GM21529 (cell line): ENCODE measurements at regions not wholly inside any gene's neighbourhood (a gene's known extent, or its start where the extent isn't known, plus 50 kb on each side); places are given as distances from the start of the nearest gene placed in this dataset.
A peak's percentile ranks its signal among the peaks of the same experiment; 100 is the strongest.

ENCODE experiments used
- ATAC-seq: cut with Tn5 transposase; IDR thresholded peaks from one replicate; pipeline ENCODE4 v1.9.1; 2021; ENCODE audit not compliant: unreplicated experiment

DNA sequence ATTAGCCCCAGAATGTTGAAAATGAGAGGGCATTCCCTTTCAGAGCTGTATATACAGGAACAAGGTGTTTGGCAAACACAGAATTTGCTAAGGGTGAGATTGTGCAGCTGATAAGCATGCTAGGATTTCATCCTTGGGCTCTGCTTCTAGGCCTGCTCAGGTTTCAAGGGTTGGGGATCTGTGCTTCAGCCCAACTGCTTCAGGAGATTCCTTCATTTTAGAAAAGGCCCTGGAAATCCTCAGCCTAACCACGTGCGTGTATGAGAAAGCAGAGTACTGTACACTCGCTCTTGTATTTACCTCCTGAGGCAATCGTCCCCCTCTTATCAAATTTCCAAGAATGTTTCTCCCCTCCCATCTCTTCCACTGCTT is 291.6 kb upstream of the ARGLU1 start:
- ATAC-seq: no peak

DNA sequence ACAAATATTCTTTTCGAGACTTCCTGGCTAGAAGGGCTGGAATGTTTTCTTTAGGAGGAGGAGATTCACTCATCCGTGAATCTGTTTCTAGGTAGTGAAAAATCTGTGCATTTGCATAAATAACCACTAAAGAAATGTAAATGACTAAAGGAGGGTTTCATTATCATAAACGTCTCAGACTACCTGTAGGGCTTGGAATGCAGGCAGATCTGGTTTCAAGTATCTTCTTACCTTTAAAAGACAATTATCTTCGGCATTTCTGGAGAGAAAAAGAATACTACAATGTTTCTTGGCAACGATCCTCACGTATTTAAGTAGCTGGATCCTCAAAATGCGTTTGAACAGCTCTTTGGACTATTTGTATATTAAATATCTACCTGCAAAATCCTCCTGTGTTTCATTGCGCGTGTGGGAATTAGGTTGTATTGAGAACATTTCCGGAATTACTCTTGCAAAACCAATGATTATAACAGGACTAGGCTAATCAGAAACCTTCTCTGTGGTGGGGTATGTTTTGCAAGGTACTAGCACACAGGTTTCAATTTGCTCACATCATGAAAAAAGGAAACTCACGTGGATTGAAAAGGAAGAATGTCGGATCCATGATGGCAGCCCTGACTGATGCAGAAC is 291.1 kb upstream of the ARGLU1 start:
- ATAC-seq: no peak

DNA sequence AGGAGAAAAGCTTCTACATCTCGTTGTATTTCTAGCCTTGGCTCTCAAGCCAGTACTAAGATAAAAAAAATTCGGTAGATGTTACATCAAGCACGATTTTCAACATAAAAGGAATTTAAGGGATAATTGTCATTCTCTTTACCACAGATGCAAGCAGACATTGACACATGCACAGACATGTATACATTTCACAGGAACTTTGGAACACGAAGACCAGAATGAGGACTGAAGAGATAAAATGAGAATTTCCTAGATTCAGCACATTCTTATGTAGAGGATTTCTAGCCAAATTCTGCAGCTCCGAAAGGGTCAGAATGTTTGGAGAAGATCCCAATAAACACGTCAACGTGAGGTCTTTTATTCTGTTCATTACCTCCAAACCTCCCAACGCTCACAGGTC is 284.5 kb upstream of the ARGLU1 start:
- no peak for ATAC-seq

DNA sequence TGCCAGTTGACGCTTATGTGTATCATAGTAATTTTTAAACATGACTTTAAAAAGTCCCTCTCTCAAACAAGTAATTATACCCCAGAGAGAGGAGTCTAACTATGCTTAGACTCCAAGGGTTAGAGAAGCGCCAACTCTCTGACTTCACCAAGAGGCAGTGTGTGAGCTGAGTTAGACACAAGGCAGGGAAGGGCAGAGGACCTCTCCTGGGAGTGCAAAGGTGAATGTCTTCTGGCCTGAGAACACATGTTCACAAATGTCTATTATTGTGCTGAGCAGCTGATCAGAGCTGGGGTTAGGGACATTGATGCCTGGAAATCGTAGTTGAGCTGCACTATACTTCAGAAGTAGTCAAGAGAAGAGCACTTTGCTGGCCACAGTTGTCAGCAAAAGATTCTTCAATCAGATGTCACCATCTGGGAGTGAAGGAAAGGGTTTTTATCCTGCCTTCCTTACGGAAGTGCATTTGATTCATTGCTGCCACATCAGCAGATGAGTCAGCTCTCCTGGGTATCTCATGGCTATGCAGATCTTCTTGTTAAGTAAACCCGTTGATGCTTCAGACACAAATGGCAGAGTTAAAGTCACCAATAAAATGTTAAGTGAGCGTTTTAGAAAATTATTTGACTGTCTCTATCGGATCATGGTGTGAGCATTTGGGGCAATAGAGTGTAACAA is 283.2 kb upstream of the ARGLU1 start:
- ATAC-seq: no peak

DNA sequence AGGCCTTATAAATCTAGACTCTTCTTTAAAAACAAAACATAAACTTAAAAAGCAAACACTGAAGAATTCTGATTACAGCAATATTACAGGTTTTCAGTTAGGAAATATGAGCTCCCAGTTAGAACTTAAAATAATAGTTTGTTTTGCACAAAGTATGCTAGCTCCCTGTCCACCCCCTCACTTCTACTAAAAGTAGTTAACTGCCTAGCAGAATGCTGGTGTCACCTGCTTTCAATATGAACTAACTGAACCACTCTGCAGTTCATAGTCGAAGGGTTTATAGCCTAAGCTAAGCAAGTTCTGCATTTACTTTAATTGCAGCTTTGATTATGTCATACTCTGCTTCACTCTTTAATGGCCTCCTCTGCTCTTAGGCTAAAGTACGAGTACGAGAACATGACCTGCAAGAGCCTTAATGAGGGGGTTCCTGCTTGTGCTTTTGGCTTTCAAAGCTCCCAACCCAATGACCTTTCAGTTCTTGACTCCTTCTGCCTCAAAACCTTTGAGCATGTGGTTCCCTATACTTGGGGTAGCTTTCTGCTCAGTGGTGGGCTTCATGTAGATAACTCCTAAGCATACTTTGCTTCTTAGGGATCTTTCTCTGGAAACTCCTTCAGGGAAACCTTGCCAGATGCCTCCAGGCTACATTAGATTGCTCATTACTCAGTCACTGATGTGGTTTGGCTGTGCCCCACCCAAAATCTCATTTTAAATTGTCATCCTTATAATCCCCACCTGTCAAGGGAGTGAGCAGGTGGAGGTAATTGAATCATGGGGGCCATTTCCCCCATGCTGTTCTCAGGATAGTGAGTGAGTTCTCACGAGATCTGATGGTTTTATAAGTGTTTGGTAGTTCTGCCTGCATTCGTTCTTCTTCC is 278.9 kb upstream of the ARGLU1 start:
- no peak for ATAC-seq

DNA sequence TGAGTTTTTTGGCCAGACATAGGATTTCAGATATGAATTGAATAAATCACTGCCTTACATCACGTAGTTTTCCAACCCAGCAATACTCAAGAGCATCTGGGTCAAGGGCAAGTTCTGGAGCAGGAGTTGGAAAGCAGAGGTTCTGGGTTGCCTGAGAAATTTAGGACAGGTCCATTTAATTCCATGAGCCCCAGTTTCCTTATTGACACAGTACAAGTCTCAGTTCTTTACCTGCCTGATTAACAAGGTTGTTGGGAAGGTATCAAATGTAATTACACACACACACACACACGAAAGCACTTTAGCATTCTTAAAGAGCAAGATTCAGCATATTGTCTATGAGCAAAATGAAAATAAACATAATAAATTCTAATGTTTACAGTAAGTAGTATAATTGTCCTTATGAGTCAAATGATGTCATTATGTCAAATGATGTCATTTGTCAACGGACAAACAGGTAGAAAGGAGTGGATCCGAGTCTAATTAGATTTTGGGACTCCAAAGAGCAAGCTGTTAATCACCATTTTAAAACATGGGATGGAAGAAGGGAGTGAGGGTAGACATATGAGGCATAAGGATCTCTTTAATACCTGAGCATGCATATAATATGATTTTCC is 268.4 kb upstream of the ARGLU1 start:
- ATAC-seq: no peak

DNA sequence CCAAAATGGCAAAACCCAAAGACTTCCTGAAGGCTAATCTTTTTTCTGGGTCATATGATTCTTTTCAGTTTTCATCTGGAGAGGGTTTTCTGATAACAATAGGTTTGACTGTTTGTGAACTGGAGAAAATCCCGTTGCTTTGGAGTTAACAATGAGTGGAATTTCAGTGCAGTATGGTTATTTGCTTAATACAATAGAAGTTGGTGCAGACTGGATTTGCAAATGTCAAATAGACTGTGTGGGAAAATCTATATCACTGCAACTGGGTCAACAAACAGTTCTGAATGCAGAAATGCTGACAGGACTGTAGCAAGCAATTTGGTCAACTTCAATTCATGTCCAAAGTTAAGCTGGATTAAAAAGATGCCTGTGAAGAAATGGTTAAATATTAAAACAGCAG is 267.5 kb upstream of the ARGLU1 start:
- ATAC-seq: no peak

DNA sequence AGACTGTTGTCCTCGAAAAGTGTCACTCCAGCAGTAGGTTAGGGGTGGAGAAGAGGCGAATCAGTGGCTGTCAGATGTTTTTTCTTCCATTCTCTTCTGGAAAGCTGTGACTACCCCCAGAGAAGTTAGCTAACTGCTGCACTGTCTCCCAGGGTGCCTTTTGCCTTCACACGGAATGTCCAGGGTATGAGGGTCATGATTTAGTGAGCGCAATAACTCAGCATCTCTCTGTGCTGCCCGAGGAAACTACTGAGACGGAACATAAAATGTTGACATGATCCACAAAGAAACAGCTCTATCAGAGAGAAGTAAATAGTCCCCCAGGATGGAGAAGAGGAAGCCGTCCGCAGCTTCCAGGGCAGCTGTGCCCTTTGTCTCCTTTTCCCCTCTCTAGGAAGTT is 254.0 kb upstream of the ARGLU1 start:
- no peak for ATAC-seq

DNA sequence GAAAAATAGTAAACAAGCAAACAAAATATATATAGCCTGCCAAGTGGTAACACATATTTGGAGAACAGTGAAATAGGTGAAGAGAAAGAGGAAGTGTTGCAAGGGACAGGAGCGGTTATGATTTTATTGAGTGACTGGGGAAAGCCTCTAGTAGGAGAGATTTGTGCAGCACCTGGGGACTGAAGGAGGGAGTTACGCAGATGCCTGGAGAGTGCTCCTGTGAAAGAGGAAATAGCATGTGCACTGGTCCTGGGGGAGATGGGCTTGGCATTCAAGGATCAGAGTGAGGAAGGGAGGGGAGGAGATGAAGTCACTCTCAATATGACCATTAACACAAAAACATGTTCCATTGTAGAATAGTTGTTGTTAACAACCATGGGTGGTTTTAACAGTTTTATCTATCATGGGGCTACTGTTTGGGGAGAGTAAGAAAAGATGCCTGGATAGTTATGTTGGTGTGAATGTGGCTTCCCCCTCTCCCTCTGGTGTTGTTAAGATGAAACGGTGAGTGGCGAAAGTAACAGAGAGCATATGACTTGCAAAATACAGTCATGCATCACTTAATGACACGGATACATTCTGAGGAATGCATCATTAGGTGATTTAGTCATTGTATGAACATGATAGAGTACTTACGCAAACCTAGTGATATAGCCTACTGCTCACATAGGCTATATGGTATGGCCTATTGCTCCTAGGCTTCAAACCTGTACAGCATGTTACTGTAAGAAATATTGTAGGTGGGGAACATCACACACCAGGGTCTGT is 251.7 kb upstream of the ARGLU1 start:
- no peak for ATAC-seq

DNA sequence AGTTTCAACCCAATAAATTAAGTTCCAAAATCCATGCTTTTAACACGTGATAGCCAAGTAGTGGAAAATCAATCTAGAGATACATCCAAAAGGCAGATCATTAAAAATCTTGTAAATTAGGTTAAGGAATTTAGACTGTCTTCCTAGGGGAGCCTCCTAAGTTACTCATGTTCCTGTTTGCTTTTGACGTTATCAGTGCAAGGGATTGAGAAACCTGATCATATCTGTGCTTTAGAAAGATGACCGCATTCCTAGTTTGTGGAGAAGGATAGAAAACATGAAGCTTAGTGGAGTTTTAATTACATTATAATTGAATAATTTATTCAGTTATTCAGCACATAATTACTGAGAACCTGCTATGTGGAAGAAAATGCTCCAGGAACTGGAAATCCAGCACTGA is 251.0 kb upstream of the ARGLU1 start:
- ATAC-seq: no peak

DNA sequence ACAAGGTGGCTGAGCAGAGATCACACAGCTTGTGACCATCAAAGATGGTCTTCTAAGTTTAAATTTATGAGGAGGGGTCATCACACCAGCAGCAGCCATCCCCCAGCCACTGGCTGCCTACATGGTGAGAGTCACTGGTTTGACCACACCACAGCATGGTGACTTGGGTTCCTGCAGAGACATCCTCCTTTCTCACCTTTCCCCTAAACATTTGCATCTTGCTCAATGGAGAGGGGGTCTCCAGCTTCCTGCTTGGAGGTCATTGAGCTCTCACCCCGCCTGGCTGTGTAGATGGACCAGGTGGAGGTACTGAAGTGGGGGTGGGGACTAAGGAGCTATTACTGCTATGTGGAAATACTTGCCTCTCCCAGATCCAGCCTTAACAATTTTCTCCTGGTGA is 247.6 kb upstream of the ARGLU1 start:
- ATAC-seq: no peak

DNA sequence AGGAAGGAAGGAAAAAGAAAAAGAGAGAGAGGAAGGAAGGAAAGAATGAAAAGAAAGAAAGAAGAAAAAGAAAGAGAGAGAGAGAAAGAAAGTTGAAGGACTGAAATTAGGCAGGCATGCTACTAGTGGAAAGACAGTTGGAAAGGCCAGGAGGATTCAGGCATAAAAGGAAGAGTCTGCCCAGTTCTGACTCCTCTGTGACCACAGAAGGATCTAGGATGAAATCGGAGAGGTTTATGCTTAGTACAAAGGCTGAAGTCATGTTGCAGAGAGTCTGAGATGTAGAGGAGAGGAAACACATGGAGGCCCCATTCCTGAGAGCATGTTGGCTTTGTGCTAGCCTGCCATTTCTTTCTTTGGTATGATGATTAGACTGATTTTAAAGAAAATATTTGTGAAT is 246.5 kb upstream of the ARGLU1 start:
- ATAC-seq: no peak

DNA sequence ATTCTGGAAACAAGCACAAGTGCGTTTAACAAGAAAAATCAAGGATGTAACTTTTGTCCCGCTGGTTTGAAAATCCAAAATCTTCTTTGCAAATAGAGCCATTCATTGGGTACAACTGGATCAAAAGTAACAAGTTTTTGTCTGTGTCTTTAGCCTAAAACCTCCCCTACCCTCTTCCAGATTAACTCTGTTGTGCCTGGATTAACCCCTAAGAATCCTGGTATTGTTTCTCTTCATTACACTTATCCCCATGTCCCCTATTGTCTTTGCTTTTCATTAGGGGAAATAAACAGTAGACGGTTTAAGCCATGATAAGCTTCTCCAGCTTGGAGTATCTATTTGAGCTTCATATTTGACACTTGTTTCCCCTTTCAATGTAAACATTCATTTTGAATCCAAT is 242.1 kb upstream of the ARGLU1 start:
- ATAC-seq: no peak

DNA sequence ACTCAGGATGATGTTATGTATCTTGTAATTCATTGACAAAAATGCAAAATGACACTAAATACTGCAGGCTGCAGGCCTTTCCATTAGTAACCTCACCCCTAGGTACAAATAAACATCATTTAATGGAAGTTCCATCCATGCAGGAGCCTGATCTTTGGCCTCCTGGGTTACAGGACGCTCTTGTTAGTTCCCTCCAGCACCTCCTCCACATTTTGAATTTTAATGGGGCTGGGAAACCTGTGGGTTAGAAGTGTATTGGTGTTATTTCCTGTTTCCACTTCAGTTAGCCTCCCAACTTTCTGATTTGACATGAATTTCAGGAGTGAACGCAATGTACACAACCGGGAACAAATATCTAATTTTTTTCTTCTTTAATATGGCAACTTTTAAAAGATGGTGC is 237.1 kb upstream of the ARGLU1 start:
- no peak for ATAC-seq

DNA sequence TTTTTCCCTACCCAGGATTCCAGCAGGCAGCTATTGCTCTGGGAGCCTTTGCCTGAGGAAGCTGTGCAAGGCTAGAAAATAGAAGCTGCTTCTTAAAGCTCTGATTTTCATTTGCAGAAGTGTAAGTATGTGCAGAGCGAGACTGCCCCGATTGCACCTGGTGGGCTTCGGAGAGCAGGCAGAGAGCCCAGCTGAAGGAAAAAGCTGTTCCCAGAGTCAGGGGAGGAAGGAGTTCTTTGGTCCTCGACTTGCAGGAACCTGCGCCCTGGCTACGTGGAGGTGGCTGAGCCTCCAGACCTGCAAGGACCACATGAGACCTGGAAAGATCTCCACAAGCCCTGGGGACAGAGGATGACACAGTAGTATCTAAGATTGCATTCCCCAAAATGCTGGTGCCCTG is 235.0 kb upstream of the ARGLU1 start:
- no peak for ATAC-seq

DNA sequence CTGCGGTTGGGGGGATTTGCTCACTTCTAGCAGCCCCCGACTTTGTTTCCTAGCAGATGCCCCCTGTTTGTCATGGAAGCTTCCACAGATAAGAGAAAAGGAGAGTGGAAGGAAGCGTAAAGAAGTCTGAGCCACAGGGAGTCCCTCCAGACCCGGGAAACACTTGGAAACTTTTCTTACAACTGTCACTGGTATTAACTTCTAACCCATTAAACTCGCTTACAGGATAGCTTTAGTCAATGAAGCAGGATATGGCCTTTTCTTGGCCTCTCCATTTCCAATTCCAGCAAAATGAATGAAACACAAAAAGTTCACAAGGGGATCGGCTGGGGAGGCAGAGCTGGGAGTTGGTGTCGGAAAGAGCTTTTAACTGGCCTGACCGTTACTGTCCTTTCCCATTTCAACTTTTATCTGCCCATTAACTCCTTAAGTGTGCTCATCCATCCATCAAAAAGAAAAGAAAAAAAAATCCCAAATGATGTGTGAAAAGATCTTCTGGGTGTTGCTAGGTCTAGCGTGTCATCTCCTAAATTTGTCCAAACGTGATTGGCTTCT is 231.9 kb upstream of the ARGLU1 start:
- ATAC-seq: no peak

DNA sequence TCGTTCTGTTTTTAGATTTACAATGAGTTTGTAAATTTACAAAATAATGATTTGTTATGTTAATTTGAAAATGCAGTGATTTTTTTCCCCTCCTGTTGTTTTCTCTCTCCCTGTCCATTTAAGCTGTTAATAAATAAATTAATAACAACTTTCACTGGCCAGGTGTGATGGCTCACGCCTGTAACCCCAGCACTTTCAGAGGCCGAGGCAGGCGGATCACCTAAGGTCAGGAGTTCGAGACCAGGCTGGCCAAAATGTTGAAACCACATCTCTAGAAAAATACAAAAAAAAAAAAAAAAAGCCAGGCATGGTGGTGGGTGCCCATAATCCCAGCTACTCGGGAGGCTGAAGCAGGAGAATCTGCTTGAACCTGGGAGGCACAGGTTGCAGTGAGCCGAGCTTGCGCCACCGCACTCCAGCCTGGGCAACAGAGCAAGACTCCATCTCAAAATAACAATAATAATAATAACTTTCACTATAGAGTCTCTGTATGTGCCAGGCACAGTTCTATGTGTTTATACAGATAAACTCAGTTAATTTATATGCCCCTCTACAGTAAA is 229.2 kb upstream of the ARGLU1 start:
- ATAC-seq: no peak

DNA sequence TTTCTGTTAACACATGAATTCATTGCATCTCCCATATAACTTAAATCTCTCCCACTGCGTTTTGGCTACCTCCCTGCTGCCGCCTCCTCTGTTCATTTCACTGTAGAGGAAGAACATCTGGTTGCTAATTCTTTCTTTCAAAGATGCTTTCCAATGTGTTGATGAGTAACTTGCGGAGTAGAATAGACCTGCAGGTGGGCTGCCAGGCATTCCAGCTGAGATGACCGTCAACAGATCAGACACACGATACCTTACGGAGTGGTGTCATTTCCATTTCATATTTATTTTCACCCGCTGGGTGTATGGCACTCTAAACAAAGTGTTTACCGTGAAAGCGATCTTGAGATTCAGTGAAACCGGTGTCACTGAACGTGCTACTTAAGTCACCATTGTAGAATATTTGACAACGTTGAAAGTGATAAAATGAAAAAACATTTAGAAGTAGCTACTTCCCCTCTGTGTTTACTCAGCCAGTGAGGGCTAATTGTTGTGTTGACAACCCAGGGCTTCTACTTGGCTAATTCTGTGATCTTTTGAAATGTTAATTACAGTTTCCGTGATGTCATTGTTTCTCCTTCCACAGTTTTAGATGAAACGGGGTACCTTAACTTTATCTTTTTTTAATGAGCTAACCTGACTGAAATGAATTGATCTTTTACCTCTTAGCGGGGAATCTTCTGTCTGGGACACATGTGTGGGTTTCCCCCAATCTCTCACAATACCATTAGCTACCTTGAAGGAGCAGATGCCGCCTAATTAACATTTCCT is 228.5 kb upstream of the ARGLU1 start:
- ATAC-seq: peak; percentile 51

DNA sequence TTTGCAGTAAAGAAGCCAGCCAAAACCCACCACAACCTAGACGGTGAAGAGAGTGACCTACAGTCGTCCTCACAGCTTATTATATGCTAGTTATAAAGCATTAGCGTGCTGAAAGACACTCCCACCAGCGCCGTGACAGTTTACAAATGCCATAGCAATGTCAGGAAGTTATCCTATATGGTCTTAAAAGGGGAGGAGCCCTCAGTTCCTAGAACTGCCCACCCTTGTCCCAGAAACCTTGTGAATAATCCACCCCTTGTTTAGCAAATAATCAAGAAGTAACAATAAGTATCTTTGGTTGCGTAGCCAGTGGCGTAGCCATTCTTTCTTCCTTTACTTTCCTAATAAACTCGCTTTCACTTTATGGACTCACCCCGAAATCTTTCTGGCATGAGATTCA is 227.9 kb upstream of the ARGLU1 start:
- no peak for ATAC-seq

DNA sequence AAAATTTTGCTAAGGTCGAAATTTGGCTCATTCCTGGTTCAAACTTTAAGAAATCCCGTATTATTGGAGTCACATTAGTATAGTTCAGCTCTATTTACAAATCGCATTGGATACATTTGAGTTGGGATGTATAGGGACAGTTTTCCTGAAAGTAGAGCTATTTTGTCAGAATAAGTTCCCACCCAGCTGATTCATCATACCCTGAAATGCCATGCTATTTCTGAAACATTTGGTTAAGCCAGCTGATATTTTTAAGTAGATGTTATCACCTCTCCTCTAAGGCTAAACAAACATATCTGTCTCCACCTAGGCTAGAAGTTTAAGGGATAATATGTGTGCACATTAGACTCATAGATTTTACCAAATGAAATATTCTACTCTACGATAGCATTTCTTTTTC is 226.2 kb upstream of the ARGLU1 start:
- no peak for ATAC-seq
